ENCODE measurements at regions not wholly inside any gene's neighbourhood (a gene's known extent, or its start where the extent isn't known, plus 50 kb on each side); places are given as distances from the start of the nearest gene placed in this dataset.
"Not testable (repeated sequence)": the region's sequence is repeated elsewhere in the genome, so short reads cannot be mapped to it uniquely, and the experiment has no call there.

DNA sequence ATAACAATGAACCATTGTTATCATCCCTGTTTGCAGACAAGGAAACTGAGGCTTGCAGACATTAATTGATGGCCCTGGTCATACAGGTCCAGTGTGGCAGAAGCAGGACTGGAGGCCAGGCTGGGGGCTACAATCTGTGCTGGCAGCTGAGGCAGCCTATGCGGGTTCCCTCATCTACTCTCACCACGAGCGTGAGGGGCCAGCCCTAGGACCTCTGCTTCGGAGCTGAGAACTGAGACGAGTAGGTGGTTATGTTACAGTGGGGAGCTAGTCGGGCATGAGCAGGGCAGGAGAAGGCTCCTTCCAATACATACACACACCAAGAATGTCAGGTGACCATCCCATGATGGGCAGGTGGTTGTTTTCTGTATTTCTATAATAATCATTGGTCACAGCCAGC, 82.2 kb upstream of the ASB18 start:
- DNase-seq = no peak

DNA sequence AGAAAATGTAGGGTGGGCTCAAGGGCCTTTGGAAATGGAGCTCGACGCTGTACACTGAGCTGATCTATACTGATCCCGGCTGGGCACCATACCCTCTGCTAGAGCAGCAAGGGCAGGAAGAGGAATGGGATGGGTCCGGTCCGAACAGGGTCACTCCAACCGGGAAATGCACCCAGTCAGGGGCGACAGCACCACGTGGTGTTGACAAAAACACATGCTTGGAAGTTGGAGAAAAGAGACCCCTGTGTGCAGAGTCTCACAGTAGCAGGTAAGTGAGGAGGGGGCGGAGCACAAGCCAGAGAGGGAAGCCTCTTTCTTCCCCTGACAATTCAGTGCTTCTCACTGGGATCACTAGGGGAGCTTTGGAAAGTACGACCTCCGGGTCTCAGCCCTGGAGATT, 84.1 kb upstream of the ASB18 start:
- no peak for DNase-seq

DNA sequence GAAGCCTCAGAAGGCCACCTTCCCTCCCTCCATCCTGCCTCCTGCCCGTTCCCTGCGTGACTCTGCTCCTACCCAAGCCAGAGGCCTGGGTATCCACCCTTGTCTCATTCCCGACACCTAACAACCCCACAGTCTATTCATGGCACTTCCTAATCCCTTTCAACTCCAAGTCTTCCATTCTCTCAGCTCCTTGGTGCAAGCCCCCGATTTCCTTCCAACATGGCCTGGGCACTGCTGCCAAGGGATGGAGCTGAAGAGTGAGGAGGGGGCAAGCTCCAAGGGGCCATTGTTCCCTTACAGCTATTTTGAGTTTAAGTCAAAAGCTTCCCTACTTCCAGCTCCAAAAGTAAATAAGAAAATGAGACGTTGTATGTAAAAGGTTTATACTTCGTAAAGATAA, 84.8 kb upstream of the ASB18 start:
- no peak for DNase-seq

DNA sequence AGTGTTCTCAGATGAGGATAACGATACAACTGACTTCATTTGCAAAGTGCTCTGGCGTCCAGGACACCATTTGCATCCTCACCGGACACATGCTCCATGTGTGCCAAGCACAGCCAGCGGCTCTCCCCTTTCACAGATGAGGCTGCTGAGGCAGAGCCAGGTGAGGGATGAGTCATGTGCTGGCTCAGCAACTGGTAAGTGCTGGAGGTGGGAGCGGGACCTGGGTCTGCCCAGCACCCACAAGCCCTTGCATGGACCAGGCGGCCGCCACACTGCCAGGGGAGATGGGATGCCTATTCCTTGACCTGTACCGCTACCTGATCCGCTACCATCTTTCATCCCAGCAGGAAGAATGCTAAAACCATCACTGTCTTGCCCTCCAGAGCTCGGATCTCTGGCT, 86.2 kb upstream of the ASB18 start:
- DNase-seq = no peak

DNA sequence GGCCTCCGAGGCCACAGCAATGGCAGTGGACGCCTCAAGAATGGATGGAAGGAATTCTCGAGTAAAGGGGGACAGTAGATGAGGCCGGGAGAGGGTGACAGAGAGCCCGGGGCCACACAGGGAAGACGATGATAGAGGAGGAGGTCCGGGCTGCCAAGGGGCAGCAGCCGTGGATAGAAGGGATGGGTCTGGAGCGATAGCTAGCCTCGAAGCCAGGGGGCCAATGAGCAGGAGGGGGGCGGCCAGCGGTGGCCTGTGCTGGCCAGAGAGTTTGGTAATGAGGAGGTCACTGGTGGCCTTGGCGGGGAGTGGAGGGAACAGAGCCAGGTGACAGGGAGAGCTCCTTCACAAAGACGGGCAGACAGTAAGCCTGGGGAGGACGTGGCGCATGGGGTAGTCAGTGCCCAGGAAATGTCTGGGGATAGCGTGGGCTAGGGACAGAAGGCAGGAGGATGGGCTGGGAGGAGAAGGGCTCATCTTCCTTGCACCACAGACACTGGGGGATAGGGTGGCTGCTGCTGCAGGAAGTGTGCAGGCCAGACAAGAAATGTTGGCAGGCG, 87.8 kb upstream of the ASB18 start:
- DNase-seq = no peak

DNA sequence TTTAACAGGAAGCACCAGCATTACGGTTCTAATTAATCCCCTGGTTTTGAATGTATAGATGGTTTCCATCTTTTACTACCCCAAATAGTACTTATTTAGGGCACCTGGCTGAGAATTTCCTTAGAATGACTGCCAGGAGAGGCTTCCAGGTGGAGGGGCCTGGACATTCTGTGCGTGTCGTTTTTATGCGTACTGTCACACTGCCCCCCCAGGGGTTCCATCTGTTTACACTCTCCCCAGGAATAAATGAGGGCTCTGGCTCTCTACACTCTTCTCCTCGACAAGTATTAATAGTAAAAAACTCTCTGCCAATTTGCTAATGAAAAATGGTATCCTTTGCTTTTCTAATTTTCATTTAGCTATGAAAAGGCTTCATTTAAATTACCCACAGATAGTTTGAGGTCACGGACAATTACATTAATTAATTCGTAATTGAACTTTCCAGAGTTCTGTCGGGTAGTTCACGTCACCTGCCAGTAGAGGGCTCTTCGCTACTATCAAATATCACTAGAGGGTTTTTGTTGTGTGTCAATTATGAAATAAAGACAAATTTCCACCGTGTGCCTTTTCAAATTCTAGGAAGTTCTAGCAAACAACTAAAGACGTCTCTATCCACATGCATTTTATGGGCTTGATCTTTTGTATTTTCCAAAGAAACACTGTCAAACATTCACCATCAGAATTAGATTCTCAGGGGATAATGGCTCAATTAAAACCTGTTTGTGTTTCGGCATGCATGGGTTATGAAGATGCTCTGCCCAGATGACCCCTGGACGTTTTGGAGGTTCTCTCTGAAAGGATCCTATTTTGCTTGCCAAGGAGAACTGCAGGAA, 88.8 kb upstream of the ASB18 start:
- no peak for DNase-seq

DNA sequence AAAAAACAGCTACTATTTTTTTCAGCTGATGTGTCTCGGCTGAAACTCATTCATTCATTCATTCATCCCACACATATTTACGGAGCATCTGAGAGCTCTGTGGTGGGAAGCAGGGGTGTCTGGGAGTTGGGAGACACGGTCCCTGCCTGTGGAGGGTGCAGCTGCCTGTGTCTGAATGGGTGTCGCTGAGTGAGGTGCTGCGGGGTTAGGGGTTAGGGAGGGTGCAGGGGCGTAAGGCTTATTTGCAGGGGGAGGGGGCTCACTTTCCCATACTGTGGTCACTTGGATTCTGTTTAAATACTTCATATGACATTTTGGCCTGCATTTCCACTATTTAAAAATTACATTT, 89.4 kb upstream of the ASB18 start:
- DNase-seq = no peak

DNA sequence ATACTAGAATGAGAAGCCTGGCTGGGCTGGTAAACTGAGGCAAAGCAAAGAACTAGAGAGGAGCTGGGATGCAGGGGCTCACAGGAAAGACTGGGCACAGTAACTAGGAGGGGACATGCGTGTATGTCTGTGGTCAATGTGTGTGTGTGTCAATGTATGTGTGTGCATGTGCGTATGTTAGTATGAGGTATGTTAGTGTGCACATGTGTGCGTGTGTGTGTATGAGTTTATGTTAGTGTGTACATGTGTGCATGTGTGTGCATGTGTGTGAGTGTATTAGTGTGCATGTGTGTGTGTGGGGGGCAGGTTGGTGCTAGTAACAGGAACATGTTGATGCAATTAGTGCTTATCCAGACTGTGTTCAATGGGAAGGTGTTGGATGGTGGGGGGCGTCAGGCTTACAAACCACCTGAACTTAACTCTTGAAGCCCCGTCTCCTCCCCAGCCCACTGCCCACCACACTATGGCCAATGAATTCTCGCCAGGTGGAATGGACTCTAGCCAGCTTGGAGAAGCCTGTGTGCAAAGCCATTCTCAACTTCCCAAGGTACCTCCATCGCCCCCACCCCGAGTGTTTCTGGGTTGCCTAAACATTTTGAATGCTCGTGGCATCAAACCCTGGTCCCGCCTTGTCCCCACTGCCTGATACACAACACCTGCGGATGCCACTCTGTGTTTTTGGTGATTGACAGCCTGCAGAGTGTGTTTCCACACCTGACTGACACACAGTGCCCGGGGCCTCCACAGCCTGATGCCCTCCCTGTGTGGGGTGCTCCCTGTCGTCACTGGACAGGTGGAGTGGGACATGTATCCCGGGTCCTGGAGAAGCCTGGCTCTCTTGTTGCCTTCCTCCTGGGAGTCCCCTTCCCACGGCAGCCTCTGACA, 90.1 kb upstream of the ASB18 start:
- DNase-seq = no peak

DNA sequence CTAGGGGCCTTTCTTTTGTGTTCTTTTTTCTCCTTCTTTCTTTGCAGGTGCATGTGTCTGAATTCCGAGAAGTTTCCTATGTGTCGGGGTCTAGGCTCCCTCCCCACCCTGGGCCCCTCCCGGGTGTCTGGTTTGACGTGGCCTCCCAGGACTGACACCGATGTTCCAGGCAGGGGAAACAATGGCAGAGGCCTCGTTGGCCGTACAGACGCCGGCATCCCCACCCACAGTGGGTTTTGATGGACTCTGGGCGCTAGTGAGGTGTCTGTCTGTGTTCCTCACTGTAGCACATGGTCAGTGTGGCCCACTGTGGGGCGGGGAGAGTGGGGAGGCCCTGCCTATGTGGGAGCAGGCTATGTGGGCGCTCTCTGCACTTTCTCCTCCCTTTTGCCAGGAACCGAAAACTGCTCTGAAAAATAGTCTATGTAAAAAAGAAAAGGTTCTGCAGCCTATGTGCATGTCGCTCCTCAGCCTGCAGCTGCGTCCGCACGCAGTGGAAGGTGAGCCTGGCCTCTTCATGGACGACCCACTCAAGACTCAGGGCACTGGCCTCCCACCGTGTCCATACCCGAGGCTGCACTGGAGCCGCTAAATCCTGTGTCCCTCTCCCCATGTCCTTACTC, 90.9 kb upstream of the ASB18 start:
- no peak for DNase-seq

DNA sequence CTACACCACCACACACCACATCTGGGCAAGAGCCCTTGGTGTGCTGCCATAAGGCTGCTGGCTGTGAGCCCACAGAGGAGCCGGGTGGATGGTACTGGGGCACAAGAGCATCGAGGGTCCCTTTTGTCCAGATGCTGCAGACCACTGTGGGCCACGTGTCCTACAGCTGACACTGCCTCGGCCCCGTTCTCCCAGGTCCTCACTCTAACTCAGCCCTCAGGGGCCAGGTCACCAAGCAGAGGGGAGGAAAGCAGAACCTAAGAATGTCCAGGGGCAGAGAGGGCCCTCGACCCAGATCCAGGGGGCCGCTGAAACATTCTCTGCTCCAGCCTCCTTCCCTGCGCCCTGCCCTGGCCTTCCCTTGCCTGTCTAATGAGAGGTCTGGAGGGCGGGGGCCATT, 91.7 kb upstream of the ASB18 start:
- no peak for DNase-seq

DNA sequence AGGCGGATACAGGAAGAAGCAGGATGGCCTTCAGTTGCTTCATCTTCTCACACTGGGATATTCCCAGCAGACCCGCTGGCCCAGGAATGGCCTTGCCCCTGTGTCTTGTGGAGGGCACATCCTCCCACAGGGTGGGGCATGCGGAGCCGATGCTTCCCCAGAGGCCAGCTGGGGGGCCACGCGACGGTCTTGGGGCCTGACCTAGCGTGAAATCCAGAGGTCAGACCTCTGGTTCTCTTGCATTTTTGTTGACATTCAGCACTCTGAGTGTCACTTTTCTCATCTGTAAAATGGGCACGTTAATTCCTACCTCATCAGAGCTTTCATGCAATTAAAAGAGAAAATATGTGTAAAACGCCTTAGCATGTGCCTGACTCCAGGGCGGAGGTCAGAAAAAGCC, 92.1 kb upstream of the ASB18 start:
- not testable (repeated sequence) for DNase-seq

DNA sequence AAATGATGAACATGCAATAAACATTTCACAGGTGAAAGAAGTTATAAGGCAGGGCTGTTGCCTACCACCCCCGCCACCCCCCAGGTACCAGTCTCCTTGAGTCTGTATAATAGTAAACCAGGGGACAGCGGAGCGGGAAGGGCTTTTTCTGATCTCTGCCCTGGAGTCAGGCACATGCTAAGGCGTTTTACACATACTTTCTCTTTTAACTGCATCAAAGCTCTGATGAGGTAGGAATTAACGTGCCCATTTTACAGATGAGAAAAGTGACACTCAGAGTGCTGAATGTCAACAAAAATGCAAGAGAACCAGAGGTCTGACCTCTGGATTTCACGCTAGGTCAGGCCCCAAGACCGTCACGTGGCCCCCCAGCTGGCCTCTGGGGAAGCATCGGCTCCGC, 94.3 kb upstream of the ASB18 start:
- DNase-seq = not testable (repeated sequence)

DNA sequence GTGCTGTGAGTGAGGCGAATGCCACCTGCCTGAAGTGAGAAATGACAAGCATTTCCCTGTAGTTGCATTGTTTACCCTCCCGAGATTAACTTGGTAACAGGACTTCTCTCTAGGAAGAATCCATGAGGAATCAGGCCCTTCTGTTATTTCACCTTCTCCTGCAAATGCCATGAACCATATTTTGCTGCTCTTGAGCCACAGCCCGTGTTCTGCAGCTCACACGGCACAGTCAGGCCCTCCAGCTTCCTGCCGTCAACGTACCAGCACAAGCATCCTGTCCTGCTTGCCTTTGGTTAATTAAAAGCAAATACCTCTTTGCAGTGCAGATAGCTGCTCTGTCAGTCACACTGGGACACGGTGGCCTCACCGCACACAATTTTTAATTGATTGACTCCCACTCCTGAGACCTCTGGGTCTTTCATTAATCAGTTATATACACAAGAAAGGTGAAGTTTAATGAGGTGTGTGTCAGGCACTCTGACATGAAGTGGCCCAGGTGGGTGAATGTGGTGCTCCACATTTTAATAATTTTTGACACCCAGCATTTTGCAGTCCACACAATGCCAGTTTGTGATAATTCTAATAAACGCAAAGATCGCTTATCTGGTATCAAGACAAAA, 95.3 kb upstream of the ASB18 start:
- DNase-seq = no peak

DNA sequence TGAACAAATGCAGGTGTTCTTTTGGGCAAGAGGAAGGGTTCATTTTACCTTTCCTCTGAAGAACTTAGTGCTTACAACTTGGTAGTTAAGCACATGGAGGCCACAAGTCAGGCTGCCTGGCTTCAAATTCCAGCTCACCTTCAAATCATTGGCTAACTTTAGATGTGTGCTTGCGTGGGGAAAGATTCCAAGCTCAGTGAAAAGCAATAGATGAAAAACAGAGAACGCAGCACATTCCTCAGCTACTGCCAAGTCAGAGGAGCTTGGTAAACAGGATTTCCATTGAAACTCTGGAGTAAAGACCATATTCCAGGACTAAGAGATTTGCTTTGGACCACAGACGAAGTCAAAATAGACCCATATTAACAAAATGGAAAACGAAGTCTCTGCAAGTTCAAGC, 96.3 kb upstream of the ASB18 start:
- DNase-seq = no peak

DNA sequence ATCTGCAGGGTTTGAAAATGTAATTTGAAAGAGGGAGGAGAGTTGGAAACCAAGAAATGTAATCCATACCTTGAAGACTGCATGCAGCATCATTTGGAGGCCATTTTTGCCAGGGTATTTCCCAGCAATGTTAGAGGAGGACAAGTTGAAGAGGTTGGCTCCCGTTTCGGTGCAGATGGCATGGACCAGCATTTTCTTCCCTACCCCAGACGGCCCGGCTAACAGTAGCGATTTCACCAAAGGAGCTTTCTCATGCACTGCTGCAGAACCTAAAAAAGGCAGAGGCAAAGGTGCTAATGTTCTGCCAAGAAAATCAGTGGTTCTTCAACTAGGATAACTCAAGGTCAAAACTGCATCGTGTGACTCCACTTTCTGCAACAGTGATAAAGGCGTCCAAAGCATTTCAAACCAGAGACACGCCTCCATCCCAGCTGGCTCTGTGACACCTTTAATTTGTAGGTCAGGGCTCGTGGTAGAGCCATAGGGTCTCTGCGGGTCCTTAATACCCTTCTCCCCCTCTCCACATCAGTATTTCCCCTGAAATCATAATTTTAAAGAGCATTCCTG, 99.6 kb upstream of the ASB18 start:
- DNase-seq = no peak

DNA sequence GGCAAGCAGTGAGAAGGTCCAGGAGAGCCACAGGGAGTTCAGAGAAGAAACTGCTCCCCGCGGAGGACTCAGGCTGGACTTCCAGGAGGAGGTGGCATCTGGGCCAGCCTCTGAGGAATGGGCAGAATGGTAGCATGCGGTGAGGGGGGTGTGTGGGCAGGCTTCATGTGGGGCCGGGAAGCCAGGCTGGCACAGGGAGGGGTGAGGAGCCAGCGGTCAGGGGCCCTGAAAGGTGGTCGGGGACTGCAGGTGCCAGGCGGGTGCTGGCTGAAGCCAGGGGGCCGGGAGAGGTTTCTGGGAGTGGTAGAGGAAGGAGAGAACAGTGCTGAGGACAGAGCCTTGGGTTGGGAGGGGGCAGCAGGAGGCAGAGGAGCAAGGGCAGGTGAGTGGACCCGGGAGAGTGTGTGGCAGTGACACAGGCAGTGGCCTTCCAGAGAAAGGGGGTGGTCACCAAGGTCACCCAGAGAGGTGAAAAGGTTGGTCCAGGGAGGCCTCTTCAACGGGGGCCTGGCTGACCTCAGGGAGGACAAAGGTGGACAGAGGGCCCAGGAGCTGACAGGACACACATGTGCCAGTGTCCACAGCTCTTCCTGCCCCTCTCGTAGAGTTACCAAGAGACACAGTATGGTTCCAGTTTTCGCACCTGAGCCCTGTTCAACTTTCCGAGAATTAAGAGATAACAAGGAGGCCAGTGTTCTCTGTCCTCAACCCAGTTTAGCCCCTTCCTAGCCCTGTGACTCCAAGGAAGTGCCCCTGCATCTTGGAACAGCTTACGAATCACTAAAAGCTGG, 101.2 kb upstream of the ASB18 start:
- DNase-seq = no peak

DNA sequence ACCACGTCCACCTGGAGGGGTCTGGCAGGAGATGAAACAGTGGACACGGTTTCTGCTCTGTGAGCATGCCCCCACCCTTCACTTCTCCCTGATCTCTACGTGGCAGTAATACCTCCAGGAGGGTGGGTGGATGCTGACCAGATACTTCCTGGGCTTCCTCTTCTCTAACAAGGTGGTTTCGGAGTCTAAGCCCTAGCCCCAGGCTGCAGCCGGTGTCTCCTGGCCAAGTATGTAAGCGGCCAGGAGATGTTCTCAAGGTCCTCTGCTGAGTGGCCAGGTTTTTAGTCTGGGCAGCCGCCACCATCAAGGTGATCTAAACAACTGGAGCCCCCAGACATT, 101.8 kb upstream of the ASB18 start:
- no peak for DNase-seq

DNA sequence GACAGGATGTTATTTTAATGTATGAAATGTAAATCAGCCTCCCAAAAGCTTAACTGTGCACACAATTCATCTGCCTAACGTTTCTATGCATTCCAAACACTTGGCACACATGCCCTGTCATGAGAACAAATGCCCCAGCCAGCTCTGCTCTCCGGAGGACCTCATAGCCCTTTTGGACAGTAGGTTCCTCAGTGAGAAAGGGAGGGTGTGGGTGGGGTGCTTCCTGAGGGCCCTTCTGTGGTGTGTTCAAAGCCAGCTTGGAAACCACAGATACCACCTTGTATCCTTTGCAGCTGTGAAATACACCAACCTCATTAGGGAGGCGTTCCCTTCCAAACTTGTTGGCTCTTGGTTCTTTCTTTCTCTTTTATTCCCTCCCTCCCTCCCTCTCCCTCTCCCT, 102.2 kb upstream of the ASB18 start:
- DNase-seq = no peak

DNA sequence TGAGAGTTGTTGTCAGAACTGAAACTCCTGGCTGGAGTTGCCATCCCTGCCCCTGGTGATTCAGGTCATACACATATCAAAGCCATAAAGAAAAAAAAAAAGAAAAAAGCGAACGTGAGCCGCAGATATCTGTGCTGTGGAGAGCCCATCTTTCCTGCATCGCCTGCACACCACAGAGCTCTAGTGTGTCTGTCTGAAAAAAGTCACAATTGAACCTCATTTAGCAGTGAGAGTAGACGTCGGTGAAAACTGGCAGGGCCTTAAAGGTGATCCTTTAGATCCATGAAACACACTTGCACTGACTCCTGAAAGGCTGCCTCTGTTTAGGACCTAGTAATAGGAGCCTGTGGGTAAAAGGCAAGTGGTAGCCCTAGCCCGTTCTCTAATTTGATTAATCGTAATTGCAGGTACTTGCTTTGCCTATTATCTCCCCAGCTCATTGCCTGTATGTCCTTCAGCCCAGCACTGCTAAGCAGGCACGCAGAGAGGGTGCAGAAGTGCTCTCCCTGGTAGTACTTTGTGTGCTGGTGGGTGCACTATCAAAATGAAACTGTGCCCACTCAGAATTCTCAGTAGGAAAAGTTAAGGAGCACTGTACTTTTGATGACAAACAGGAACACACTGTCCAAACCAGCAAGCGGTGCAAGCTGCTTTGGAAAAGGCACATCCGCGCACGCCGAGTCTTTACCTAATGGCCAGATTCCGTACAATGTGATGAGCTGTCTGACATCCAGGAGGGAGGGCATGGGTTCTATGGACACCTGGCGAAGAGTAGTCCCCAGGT, 103.5 kb upstream of the ASB18 start:
- DNase-seq = no peak

DNA sequence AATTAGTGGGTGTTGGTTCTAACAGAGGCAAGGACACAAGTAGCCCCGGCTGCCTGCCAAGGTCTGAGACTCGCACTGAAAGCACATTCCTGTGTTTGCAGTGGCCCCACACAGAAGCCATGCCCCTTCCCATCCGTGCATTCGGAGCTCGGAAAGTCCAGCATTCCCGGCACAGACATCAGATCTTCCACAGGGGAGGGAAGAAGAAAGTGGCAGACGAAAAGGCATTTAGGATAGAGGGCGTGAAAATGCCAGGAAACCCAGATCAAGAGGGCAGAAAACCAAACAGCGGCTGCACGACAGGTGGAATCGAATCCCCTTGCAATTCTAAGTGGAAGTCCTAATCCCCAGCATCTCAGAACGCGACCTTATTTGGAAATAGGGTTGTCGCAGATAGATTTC, 105.5 kb upstream of the ASB18 start:
- DNase-seq = peak; percentile 18 to 32
